T-helper 2 cell treated with Interferon-gamma antibody and Interleukin-4, amounts not matched to agents 5 μg/mL and 100 μg/mL, for 36 hours (primary cell): ENCODE measurements at regions not wholly inside any gene's neighbourhood (a gene's known extent, or its start where the extent isn't known, plus 50 kb on each side); places are given as distances from the start of the nearest gene placed in this dataset.
A peak's percentile ranks its signal among the peaks of the same experiment; 100 is the strongest.

Source experiments
- DNase-seq: peaks from one replicate; pipeline ENCODE4 v3.0.0; 2021; ENCODE audit warnings: low spot score
- H3K27ac Mint-ChIP-seq: one replicate; pipeline ENCODE4 v1.8.0; 2021; ENCODE audit warnings: mild to moderate bottlenecking, mixed read lengths
- H3K27me3 Mint-ChIP-seq: one replicate; pipeline ENCODE4 v1.8.0; 2021; ENCODE audit warnings: low read depth, mixed read lengths
- H3K36me3 Mint-ChIP-seq: one replicate; pipeline ENCODE4 v1.8.0; 2021; ENCODE audit warnings: low read depth, mixed read lengths
- H3K4me1 Mint-ChIP-seq: one replicate; pipeline ENCODE4 v1.8.0; 2021; ENCODE audit warnings: low read depth, mixed read lengths
- H3K4me3 Mint-ChIP-seq: one replicate; pipeline ENCODE4 v1.8.0; 2022; ENCODE audit warnings: mild to moderate bottlenecking, moderate library complexity, mixed read lengths
- H3K9me3 Mint-ChIP-seq: one replicate; pipeline ENCODE4 v1.8.0; 2021; ENCODE audit warnings: mixed read lengths

- peaks cover 47% of the 10 kb centered on the region for H3K36me3 Mint-ChIP-seq
- H3K4me3 Mint-ChIP-seq: no peak overlapping the region
- no peaks in the 10 kb centered on the region for H3K27me3 Mint-ChIP-seq
- H3K4me1 Mint-ChIP-seq: peaks cover 42% of the 10 kb centered on the region
- H3K27ac Mint-ChIP-seq: no peak overlapping the region
- no peak for DNase-seq
- H3K9me3 Mint-ChIP-seq: peaks cover 18% of the 10 kb centered on the region
These were observed 203.6 kb downstream of the UBE2E3 start for GRCh38 chr2:181183878-181184542.

- no peaks in the 10 kb centered on the region for H3K27me3 Mint-ChIP-seq
These were observed 205.0 kb downstream of the UBE2E3 start for GRCh38 chr2:181185421-181185820.

GRCh38 chr2:181185948-181186347 is 205.5 kb downstream of the UBE2E3 start:
- peaks cover 38% of the 10 kb centered on the region for H3K4me1 Mint-ChIP-seq
- H3K4me3 Mint-ChIP-seq: no peak overlapping the region
- H3K9me3 Mint-ChIP-seq: peaks cover 10% of the 10 kb centered on the region
- no peak for DNase-seq
- H3K27ac Mint-ChIP-seq: no peak overlapping the region
- H3K27me3 Mint-ChIP-seq: no peaks in the 10 kb centered on the region
- peaks cover 39% of the 10 kb centered on the region for H3K36me3 Mint-ChIP-seq

More at GRCh38 chr2:181185421-181185820, 205.0 kb downstream of the UBE2E3 start:
- DNase-seq: no peak
- peaks cover 8% of the 10 kb centered on the region for H3K9me3 Mint-ChIP-seq
- peaks cover 34% of the 10 kb centered on the region for H3K4me1 Mint-ChIP-seq
- no peak overlapping the region for H3K27ac Mint-ChIP-seq
- H3K4me3 Mint-ChIP-seq: no peak overlapping the region
- peaks cover 39% of the 10 kb centered on the region for H3K36me3 Mint-ChIP-seq

GRCh38 chr2:181188605-181189004 is 208.2 kb downstream of the UBE2E3 start:
- Mint-ChIP-seq H3K27ac (no peak overlapping the region), H3K4me1 (peaks cover 38% of the 10 kb centered on the region), H3K27me3 (no peaks in the 10 kb centered on the region), H3K36me3 (peaks cover 45% of the 10 kb centered on the region), H3K4me3 (no peak overlapping the region), H3K9me3 (peaks cover 26% of the 10 kb centered on the region)
- no peak for DNase-seq

- no peak for DNase-seq
- H3K4me1 Mint-ChIP-seq: peaks cover 30% of the 10 kb centered on the region
- H3K27ac Mint-ChIP-seq: no peak overlapping the region
These were observed 209.5 kb downstream of the UBE2E3 start for GRCh38 chr2:181189951-181190350.

GRCh38 chr2:181190711-181191110 is 210.3 kb downstream of the UBE2E3 start:
- Mint-ChIP-seq H3K9me3 (peaks cover 35% of the 10 kb centered on the region), H3K27me3 (no peaks in the 10 kb centered on the region), H3K36me3 (peaks cover 51% of the 10 kb centered on the region), H3K27ac (no peak overlapping the region), H3K4me1 (peaks cover 25% of the 10 kb centered on the region), H3K4me3 (no peak overlapping the region)
- DNase-seq: no peak

More at GRCh38 chr2:181189951-181190350, 209.5 kb downstream of the UBE2E3 start:
- no peaks in the 10 kb centered on the region for H3K27me3 Mint-ChIP-seq
- H3K36me3 Mint-ChIP-seq: peaks cover 51% of the 10 kb centered on the region
- H3K4me3 Mint-ChIP-seq: no peak overlapping the region
- H3K9me3 Mint-ChIP-seq: peaks cover 35% of the 10 kb centered on the region

- H3K9me3 Mint-ChIP-seq: peaks cover 41% of the 10 kb centered on the region
- H3K36me3 Mint-ChIP-seq: peaks cover 63% of the 10 kb centered on the region
- no peak overlapping the region for H3K27ac Mint-ChIP-seq
- peaks cover 40% of the 10 kb centered on the region for H3K4me1 Mint-ChIP-seq
- DNase-seq: no peak
- H3K27me3 Mint-ChIP-seq: no peaks in the 10 kb centered on the region
- no peak overlapping the region for H3K4me3 Mint-ChIP-seq
These were observed 213.1 kb downstream of the UBE2E3 start for GRCh38 chr2:181193550-181193949.

GRCh38 chr2:181196401-181196800 is 216.0 kb downstream of the UBE2E3 start:
- DNase-seq: no peak
- H3K27me3 Mint-ChIP-seq: no peaks in the 10 kb centered on the region
- peak overlapping the region; percentile 39 for H3K4me3 Mint-ChIP-seq
- peaks cover 70% of the 10 kb centered on the region for H3K36me3 Mint-ChIP-seq
- peak overlapping the region; percentile 77 for H3K27ac Mint-ChIP-seq
- H3K4me1 Mint-ChIP-seq: peaks cover 42% of the 10 kb centered on the region
- peaks cover 49% of the 10 kb centered on the region for H3K9me3 Mint-ChIP-seq

GRCh38 chr2:181197140-181197760 is 216.8 kb downstream of the UBE2E3 start:
- Mint-ChIP-seq H3K4me1 (peaks cover 50% of the 10 kb centered on the region), H3K9me3 (peaks cover 55% of the 10 kb centered on the region), H3K4me3 (peak overlapping the region; percentile 67), H3K27ac (peak overlapping the region; percentile 88), H3K27me3 (no peaks in the 10 kb centered on the region), H3K36me3 (peaks cover 73% of the 10 kb centered on the region)
- DNase-seq: no peak

GRCh38 chr2:181198183-181198864 is 217.9 kb downstream of the UBE2E3 start:
- Mint-ChIP-seq H3K9me3 (peaks cover 51% of the 10 kb centered on the region), H3K27ac (peak overlapping the region; percentile 88), H3K4me1 (peaks cover 50% of the 10 kb centered on the region), H3K4me3 (peak overlapping the region; percentile 52), H3K27me3 (no peaks in the 10 kb centered on the region), H3K36me3 (peaks cover 75% of the 10 kb centered on the region)
- no peak for DNase-seq

GRCh38 chr2:181203412-181203811 is 223.0 kb downstream of the UBE2E3 start:
- no peak for DNase-seq
- H3K4me1 Mint-ChIP-seq: peaks cover 30% of the 10 kb centered on the region
- H3K36me3 Mint-ChIP-seq: peaks cover 87% of the 10 kb centered on the region
- H3K9me3 Mint-ChIP-seq: peaks cover 77% of the 10 kb centered on the region
- H3K27ac Mint-ChIP-seq: no peak overlapping the region
- H3K27me3 Mint-ChIP-seq: no peaks in the 10 kb centered on the region
- no peak overlapping the region for H3K4me3 Mint-ChIP-seq

GRCh38 chr2:181203916-181204315 is 223.5 kb downstream of the UBE2E3 start:
- no peak for DNase-seq
- H3K36me3 Mint-ChIP-seq: peaks cover 87% of the 10 kb centered on the region
- peaks cover 77% of the 10 kb centered on the region for H3K9me3 Mint-ChIP-seq
- no peak overlapping the region for H3K4me3 Mint-ChIP-seq
- no peaks in the 10 kb centered on the region for H3K27me3 Mint-ChIP-seq
- no peak overlapping the region for H3K27ac Mint-ChIP-seq
- peaks cover 25% of the 10 kb centered on the region for H3K4me1 Mint-ChIP-seq

- Mint-ChIP-seq H3K27me3 (no peaks in the 10 kb centered on the region), H3K36me3 (peaks cover 52% of the 10 kb centered on the region), H3K4me3 (no peak overlapping the region), H3K27ac (no peak overlapping the region), H3K4me1 (peaks cover 12% of the 10 kb centered on the region), H3K9me3 (peaks cover 42% of the 10 kb centered on the region)
- no peak for DNase-seq
These were observed 238.0 kb downstream of the UBE2E3 start for GRCh38 chr2:181218401-181218821.

- DNase-seq: no peak
- Mint-ChIP-seq H3K9me3 (peaks cover 54% of the 10 kb centered on the region), H3K27ac (peak overlapping the region; percentile 94), H3K36me3 (peaks cover 68% of the 10 kb centered on the region), H3K4me3 (peak overlapping the region; percentile 64), H3K4me1 (peaks cover 28% of the 10 kb centered on the region), H3K27me3 (no peaks in the 10 kb centered on the region)
These were observed 234.0 kb upstream of the ITGA4 start for GRCh38 chr2:181223234-181223633.
